ENCODE measurements at regions not wholly inside any gene's neighbourhood (a gene's known extent, or its start where the extent isn't known, plus 50 kb on each side); places are given as distances from the start of the nearest gene placed in this dataset.

DNA sequence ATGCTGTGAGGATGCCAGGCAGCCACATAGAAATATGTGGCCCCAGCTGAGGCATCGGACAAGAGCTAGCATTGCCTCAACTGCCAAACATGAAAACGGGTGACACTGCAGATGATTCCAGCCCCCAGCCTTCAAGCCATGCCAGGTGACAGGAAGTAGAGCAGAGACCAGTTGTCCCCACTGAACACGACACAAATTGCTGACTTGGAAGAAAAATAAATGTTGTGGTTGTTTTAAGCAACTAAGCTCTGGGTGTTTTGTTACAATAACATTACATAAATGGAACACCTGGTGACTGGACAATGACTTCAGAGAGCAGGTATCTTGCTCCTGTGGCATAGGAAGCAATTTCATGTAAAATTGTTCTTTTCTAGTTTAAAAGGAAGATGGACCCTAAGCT, 154.2 kb downstream of the KIF4B start:
- no peaks in the 10 kb centered on the region for H3K4me1 Mint-ChIP-seq (ENCODE audit: low read depth, unreplicated experiment)
- no peaks in the 10 kb centered on the region for H3K79me2 ChIP-seq (ENCODE audit: insufficient read depth, low read length)
- H3K27me3 Mint-ChIP-seq (ENCODE audit: low read depth, unreplicated experiment), result no peaks in the 10 kb centered on the region
- DNase-seq (ENCODE audit: low read depth), result no peak
- peaks cover 4% of the 10 kb centered on the region for H3K9me3 ChIP-seq (ENCODE audit: insufficient read depth, low read depth, low read length)
- FAIRE-seq, result no peak
- no peaks in the 10 kb centered on the region for H3K36me3 ChIP-seq (ENCODE audit: insufficient read depth, low read length)
- no peak overlapping the region for H2AFZ ChIP-seq (ENCODE audit: low read depth, low read length)
- H3K4me3 ChIP-seq (ENCODE audit: insufficient read depth, low read depth, low read length), result no peak overlapping the region
- no peak overlapping the region for H3K27ac Mint-ChIP-seq (ENCODE audit: unreplicated experiment)
- no peaks in the 10 kb centered on the region for H3K27me3 ChIP-seq (ENCODE audit: insufficient read depth, low read length)
- H4K20me1 ChIP-seq (ENCODE audit: insufficient read depth, low read length), result no peaks in the 10 kb centered on the region
- no peak overlapping the region for H3K4me2 ChIP-seq (ENCODE audit: low read length)
- no peak overlapping the region for H3K27ac ChIP-seq (ENCODE audit: low read depth, low read length)
- no peak for TF ChIP-seq EZH2 (IDR thresholded peaks at IDR 0.05; ENCODE audit: insufficient read depth, low read length)
- TF ChIP-seq, protein P1, sequence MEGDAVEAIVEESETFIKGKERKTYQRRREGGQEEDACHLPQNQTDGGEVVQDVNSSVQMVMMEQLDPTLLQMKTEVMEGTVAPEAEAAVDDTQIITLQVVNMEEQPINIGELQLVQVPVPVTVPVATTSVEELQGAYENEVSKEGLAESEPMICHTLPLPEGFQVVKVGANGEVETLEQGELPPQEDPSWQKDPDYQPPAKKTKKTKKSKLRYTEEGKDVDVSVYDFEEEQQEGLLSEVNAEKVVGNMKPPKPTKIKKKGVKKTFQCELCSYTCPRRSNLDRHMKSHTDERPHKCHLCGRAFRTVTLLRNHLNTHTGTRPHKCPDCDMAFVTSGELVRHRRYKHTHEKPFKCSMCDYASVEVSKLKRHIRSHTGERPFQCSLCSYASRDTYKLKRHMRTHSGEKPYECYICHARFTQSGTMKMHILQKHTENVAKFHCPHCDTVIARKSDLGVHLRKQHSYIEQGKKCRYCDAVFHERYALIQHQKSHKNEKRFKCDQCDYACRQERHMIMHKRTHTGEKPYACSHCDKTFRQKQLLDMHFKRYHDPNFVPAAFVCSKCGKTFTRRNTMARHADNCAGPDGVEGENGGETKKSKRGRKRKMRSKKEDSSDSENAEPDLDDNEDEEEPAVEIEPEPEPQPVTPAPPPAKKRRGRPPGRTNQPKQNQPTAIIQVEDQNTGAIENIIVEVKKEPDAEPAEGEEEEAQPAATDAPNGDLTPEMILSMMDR (IDR thresholded peaks at IDR 0.05; ENCODE audit: insufficient read depth, low read depth, low read length), result no peak
- H3K4me3 Mint-ChIP-seq (ENCODE audit: unreplicated experiment), result no peak overlapping the region
- no peaks in the 10 kb centered on the region for H3K36me3 Mint-ChIP-seq (ENCODE audit: low read depth, unreplicated experiment)
- H3K9me3 Mint-ChIP-seq (ENCODE audit: unreplicated experiment), result peaks cover 4% of the 10 kb centered on the region
- no peaks in the 10 kb centered on the region for H3K4me1 ChIP-seq (ENCODE audit: insufficient read depth, low read length)
- no peak overlapping the region for H3K9ac ChIP-seq (ENCODE audit: low read length)

DNA sequence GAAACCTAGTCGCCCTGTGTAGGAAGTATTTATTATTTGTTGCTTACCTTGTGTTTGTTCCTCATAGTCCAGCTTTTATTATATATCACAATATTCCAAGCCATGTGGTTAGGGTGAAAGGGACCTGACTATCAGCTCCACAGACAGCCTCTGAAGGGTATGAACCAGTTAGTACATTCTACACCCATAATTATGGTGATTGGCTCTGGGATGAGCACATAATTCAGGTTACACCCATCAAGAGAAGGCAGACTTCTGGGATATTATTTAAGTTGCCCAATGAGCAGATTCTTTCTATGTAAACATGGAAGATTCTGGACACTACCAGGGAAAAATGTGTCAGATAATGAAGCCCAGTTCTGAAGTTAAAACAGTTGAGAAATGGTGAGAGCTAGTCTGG, 168.0 kb downstream of the KIF4B start:
- peaks cover 10% of the 10 kb centered on the region for H3K9me3 Mint-ChIP-seq (ENCODE audit: unreplicated experiment)

DNA sequence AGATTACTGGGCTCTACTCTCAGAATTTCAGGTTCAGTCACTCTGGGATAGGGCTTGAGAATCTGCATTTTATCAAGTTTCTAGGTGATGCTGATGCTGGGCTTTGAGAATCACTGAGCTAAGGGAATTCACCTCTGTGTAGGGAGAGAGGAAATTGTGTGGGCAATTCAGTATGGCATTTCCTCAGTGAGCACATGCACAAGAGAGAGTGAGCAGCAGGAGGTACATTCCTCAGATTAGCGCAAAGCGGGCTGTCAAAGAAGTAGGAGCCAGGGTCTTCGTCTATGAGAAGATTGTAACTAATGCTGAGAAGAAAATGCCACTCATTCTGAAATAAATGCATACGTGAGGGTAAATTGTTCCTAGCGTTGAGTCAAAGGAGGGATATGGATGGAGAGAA, 175.9 kb downstream of the KIF4B start:
- no peaks in the 10 kb centered on the region for H3K36me3 Mint-ChIP-seq (ENCODE audit: low read depth, unreplicated experiment)
- H3K9me3 ChIP-seq (ENCODE audit: insufficient read depth, low read depth, low read length), result peaks cover 7% of the 10 kb centered on the region
- H3K27ac Mint-ChIP-seq (ENCODE audit: unreplicated experiment), result no peak overlapping the region
- H3K4me3 Mint-ChIP-seq (ENCODE audit: unreplicated experiment), result no peak overlapping the region
- H3K9me3 Mint-ChIP-seq (ENCODE audit: unreplicated experiment), result peaks cover 6% of the 10 kb centered on the region
- H4K20me1 ChIP-seq (ENCODE audit: insufficient read depth, low read length), result no peaks in the 10 kb centered on the region
- peaks cover 2% of the 10 kb centered on the region for H3K27me3 Mint-ChIP-seq (ENCODE audit: low read depth, unreplicated experiment)
- no peak for TF ChIP-seq EZH2 (IDR thresholded peaks at IDR 0.05; ENCODE audit: insufficient read depth, low read length)
- TF ChIP-seq, protein P1 (IDR thresholded peaks at IDR 0.05; ENCODE audit: insufficient read depth, low read depth, low read length), result no peak
- H2AFZ ChIP-seq (ENCODE audit: low read depth, low read length), result no peak overlapping the region
- no peaks in the 10 kb centered on the region for H3K4me1 ChIP-seq (ENCODE audit: insufficient read depth, low read length)
- H3K9ac ChIP-seq (ENCODE audit: low read length), result no peak overlapping the region
- no peak overlapping the region for H3K4me3 ChIP-seq (ENCODE audit: insufficient read depth, low read depth, low read length)
- FAIRE-seq (no peak), DNase-seq (ENCODE audit: low read depth) (no peak)
- H3K36me3 ChIP-seq (ENCODE audit: insufficient read depth, low read length), result no peaks in the 10 kb centered on the region
- H3K4me2 ChIP-seq (ENCODE audit: low read length), result no peak overlapping the region
- H3K4me1 Mint-ChIP-seq (ENCODE audit: low read depth, unreplicated experiment), result peaks cover 4% of the 10 kb centered on the region
- no peaks in the 10 kb centered on the region for H3K27me3 ChIP-seq (ENCODE audit: insufficient read depth, low read length)
- no peaks in the 10 kb centered on the region for H3K79me2 ChIP-seq (ENCODE audit: insufficient read depth, low read length)
- H3K27ac ChIP-seq (ENCODE audit: low read depth, low read length), result no peak overlapping the region

More for the DNA sequence above, 168.0 kb downstream of the KIF4B start:
- Histone ChIP-seq H4K20me1 (ENCODE audit: insufficient read depth, low read length) (no peaks in the 10 kb centered on the region), H3K36me3 (ENCODE audit: insufficient read depth, low read length) (no peaks in the 10 kb centered on the region), H3K4me2 (ENCODE audit: low read length) (no peak overlapping the region), H3K9ac (ENCODE audit: low read length) (no peak overlapping the region), H3K9me3 (ENCODE audit: insufficient read depth, low read depth, low read length) (no peaks in the 10 kb centered on the region), H2AFZ (ENCODE audit: low read depth, low read length) (no peak overlapping the region), H3K27ac (ENCODE audit: low read depth, low read length) (no peak overlapping the region), H3K79me2 (ENCODE audit: insufficient read depth, low read length) (no peaks in the 10 kb centered on the region), H3K27me3 (ENCODE audit: insufficient read depth, low read length) (no peaks in the 10 kb centered on the region), H3K4me1 (ENCODE audit: insufficient read depth, low read length) (no peaks in the 10 kb centered on the region), H3K4me3 (ENCODE audit: insufficient read depth, low read depth, low read length) (no peak overlapping the region)
- no peak for FAIRE-seq
- Mint-ChIP-seq H3K27me3 (ENCODE audit: low read depth, unreplicated experiment) (peaks cover 2% of the 10 kb centered on the region), H3K4me1 (ENCODE audit: low read depth, unreplicated experiment) (no peaks in the 10 kb centered on the region), H3K36me3 (ENCODE audit: low read depth, unreplicated experiment) (no peaks in the 10 kb centered on the region), H3K4me3 (ENCODE audit: unreplicated experiment) (no peak overlapping the region), H3K27ac (ENCODE audit: unreplicated experiment) (no peak overlapping the region)
- no peak for DNase-seq (ENCODE audit: low read depth)
- TF ChIP-seq, protein P1 (IDR thresholded peaks at IDR 0.05; ENCODE audit: insufficient read depth, low read depth, low read length), result no peak
- TF ChIP-seq EZH2 (IDR thresholded peaks at IDR 0.05; ENCODE audit: insufficient read depth, low read length), result no peak

Measured in astrocyte (in vitro differentiated cells and primary cell).